ENCODE measurements at regions not wholly inside any gene's neighbourhood (a gene's known extent, or its start where the extent isn't known, plus 50 kb on each side); places are given as distances from the start of the nearest gene placed in this dataset.

DNA sequence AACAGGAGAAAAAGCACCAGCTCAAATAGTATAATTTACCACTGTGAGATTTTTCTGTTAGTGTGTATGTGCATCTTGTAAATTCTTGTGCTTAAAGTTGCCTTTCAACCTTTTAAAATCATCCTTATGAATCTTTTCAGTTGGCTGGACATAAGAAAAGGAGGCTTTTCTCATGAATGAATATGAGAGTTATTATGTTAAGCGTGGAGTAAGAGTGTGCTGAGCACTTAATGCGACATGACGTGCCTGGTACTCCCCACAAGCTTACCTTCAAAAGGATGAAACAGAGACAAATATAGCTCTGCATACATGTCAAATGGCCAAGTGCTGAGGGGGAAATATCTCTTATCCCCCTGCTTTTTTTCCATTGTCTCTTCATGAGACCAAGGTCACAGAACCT is 85.3 kb upstream of the ADGRL2 start:
- Histone ChIP-seq H3K27ac (replicated peaks in 1 of 4) (no peak overlapping the region), H3K4me1 (no peaks in the 10 kb centered on the region), H3K27me3 (no peaks in the 10 kb centered on the region), H3K4me3 (no peak overlapping the region), H3K36me3 (no peaks in the 10 kb centered on the region), H3K9me3 (no peaks in the 10 kb centered on the region)
- WGBS, result 96% methylated on average over 3 of the region's 3 CpGs
- no peak for TF ChIP-seq POLR2AphosphoS5 (IDR thresholded peaks at IDR 0.05)
- TF ChIP-seq POLR2A (IDR thresholded peaks at IDR 0.05; ENCODE audit: low read depth), result no peak
- TF ChIP-seq, protein P1, sequence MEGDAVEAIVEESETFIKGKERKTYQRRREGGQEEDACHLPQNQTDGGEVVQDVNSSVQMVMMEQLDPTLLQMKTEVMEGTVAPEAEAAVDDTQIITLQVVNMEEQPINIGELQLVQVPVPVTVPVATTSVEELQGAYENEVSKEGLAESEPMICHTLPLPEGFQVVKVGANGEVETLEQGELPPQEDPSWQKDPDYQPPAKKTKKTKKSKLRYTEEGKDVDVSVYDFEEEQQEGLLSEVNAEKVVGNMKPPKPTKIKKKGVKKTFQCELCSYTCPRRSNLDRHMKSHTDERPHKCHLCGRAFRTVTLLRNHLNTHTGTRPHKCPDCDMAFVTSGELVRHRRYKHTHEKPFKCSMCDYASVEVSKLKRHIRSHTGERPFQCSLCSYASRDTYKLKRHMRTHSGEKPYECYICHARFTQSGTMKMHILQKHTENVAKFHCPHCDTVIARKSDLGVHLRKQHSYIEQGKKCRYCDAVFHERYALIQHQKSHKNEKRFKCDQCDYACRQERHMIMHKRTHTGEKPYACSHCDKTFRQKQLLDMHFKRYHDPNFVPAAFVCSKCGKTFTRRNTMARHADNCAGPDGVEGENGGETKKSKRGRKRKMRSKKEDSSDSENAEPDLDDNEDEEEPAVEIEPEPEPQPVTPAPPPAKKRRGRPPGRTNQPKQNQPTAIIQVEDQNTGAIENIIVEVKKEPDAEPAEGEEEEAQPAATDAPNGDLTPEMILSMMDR (IDR thresholded peaks at IDR 0.05), result no peak
- no peak for TF ChIP-seq EP300 (IDR thresholded peaks at IDR 0.05)
- intact Hi-C loops (cut with DNase I), result no loop called here
- no peak for DNase-seq (ENCODE audit: extremely low spot score)

DNA sequence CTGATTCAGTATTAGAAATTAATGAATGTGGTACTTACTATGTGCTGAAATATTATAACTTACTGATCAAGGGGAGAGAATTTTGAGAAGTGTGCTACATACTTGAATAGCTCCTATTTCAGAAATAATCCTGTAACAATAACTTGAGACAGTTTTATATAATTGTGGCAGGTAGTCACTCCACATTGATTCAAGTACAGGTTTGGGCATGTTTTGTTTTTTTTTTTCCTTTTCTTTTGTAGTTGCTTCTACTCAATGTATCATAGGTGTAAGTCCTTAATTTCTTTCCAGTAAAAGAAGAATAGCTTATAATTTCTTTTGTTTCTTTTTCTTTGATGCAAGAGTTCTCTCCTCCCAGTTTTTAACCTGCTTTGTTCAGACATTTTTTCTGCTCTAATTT is 86.1 kb upstream of the ADGRL2 start:
- H3K4me3 ChIP-seq, result no peak overlapping the region
- H3K27ac ChIP-seq (replicated peaks in 1 of 4), result no peak overlapping the region
- intact Hi-C loops (cut with DNase I), result no loop called here
- no peaks in the 10 kb centered on the region for H3K4me1 ChIP-seq
- H3K36me3 ChIP-seq, result no peaks in the 10 kb centered on the region
- no peaks in the 10 kb centered on the region for H3K27me3 ChIP-seq
- H3K9me3 ChIP-seq, result no peaks in the 10 kb centered on the region
- DNase-seq (ENCODE audit: extremely low spot score), result no peak
- TF ChIP-seq EP300 (IDR thresholded peaks at IDR 0.05) (no peak), POLR2AphosphoS5 (IDR thresholded peaks at IDR 0.05) (no peak), POLR2A (IDR thresholded peaks at IDR 0.05; ENCODE audit: low read depth) (no peak)
- TF ChIP-seq, protein P1 (IDR thresholded peaks at IDR 0.05), result no peak

DNA sequence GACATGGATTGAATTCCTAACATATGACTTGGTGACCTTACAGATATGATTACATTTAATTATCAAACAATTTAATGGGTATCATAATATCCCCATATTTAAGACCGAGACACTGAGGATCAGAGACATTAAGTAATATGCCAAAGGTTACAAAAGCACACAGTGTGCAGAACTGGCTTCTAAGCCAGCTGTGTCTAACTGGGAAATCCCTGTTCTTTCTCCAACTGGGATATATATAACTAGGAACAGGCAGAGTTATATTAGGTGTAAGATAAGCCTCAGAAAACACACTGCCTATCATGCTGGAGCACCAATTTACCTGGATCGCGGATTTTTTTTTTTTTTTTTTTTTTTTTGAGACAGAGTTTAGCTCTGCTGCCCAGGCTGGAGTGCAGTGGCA is 88.3 kb upstream of the ADGRL2 start:
- no peak for TF ChIP-seq POLR2A (IDR thresholded peaks at IDR 0.05; ENCODE audit: low read depth)
- TF ChIP-seq, protein P1 (IDR thresholded peaks at IDR 0.05), result no peak
- TF ChIP-seq EP300 (IDR thresholded peaks at IDR 0.05), result no peak
- TF ChIP-seq POLR2AphosphoS5 (IDR thresholded peaks at IDR 0.05), result no peak
- no peak overlapping the region for H3K4me3 ChIP-seq
- intact Hi-C loops (cut with DNase I), result no loop called here
- H3K27ac ChIP-seq (replicated peaks in 1 of 4), result no peak overlapping the region
- WGBS, result 92% methylated on average over 3 of the region's 3 CpGs
- no peak for DNase-seq (ENCODE audit: extremely low spot score)
- no peaks in the 10 kb centered on the region for H3K36me3 ChIP-seq
- no peaks in the 10 kb centered on the region for H3K9me3 ChIP-seq
- H3K27me3 ChIP-seq, result no peaks in the 10 kb centered on the region
- no peaks in the 10 kb centered on the region for H3K4me1 ChIP-seq

DNA sequence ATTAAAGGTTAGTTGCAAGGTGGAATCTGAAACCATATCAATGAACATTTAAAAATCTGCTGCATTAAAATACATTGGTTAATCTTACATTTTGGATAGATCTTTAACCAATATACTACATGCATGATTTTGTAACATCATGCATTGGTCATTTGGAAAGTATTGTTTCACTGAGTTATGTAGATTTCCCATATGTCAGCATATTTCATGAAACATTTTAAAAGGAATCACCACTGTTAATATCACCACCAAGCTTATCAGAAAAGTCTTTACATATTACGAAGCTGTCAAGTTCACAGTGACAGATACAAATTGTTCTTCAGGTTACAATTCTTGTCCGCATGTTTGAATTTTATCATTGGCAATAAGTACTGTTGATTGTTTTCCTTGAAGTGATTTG is 89.9 kb upstream of the ADGRL2 start:
- 95% methylated on average over 2 of the region's 2 CpGs for WGBS
- intact Hi-C loops (cut with DNase I), result no loop called here
- Histone ChIP-seq H3K27me3 (no peaks in the 10 kb centered on the region), H3K9me3 (no peaks in the 10 kb centered on the region), H3K4me3 (no peak overlapping the region), H3K4me1 (no peaks in the 10 kb centered on the region), H3K36me3 (no peaks in the 10 kb centered on the region), H3K27ac (replicated peaks in 1 of 4) (no peak overlapping the region)
- DNase-seq (ENCODE audit: extremely low spot score), result no peak
- TF ChIP-seq, protein P1 (IDR thresholded peaks at IDR 0.05), result no peak
- TF ChIP-seq EP300 (IDR thresholded peaks at IDR 0.05) (no peak), POLR2AphosphoS5 (IDR thresholded peaks at IDR 0.05) (no peak)

DNA sequence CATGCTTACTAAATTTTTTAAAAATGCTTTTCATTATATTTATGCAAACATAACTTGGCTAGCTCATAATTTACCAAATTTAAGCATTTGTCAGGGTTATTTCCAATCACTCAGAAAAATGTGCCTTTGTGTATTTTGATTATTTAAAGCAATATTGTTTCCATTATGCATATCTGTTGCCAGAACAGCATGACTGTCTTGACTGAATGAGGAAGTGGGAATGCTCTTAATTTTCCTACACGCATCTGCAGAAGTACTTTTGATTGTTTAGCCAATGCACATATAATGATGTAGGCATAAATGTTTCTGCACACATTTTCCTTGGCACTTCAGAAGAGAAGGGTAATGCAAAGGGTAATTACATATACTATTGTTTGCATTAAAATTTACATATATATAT is 92.5 kb upstream of the ADGRL2 start:
- TF ChIP-seq, protein P1 (IDR thresholded peaks at IDR 0.05), result no peak
- TF ChIP-seq EP300 (IDR thresholded peaks at IDR 0.05) (no peak), POLR2AphosphoS5 (IDR thresholded peaks at IDR 0.05) (no peak), POLR2A (IDR thresholded peaks at IDR 0.05; ENCODE audit: low read depth) (no peak)
- DNase-seq (ENCODE audit: extremely low spot score), result no peak
- H3K4me1 ChIP-seq, result peaks cover 0 to 6% (median 2%) of the 10 kb centered on the region in 4 donors
- H3K27me3 ChIP-seq, result no peaks in the 10 kb centered on the region
- WGBS, result 59% methylated on average over 1 of the region's 1 CpG
- H3K4me3 ChIP-seq, result no peak overlapping the region
- intact Hi-C loops (cut with DNase I), result no loop called here
- no peaks in the 10 kb centered on the region for H3K9me3 ChIP-seq
- H3K36me3 ChIP-seq, result no peaks in the 10 kb centered on the region
- no peak overlapping the region for H3K27ac ChIP-seq (replicated peaks in 1 of 4)
